Fibroblast of upper back skin (primary cell): ENCODE measurements at regions not wholly inside any gene's neighbourhood (a gene's known extent, or its start where the extent isn't known, plus 50 kb on each side); places are given as distances from the start of the nearest gene placed in this dataset.

Source experiments
- DNase-seq: peaks from one replicate; pipeline ENCODE4 v3.0.0-alpha.2; 2013

DNA sequence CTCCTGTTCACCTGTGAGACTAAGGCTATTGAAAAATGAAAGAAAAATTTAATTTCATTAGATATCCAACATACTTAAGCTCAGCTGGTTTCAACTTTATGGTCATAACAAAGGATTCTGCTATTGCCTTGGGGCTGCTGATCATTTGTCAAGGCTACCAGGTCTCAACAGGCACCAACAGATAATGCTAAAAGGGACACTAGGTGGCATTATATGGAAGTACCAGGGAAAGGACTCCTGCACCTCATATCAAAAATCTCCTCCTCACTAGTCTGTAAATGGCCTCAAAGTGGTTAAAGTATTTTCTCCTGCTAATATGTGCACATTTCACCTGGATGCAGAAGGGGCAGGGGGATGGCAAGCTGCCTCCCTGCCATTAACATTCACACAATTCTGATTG, 167.9 kb upstream of the REG3A start:
- DNase-seq: no peak

DNA sequence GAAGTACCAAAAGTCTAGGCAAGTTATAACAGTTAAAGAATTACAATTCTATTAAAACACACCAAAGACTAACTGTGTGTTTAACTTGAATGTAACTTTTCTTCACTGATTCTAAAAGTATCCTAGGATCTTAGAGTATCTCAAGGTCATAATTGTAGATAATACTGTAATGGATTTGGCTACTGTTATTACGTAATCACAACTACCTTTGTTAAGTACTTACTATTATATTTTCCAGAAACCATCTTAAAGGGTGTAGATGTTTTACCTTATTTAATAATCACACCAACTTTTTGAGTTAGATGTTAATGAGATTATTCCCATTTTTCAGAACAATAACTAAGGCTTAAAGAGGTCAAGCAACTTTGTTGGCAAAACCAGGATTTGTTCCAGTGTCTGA, 161.3 kb upstream of the REG3A start:
- DNase-seq: no peak

DNA sequence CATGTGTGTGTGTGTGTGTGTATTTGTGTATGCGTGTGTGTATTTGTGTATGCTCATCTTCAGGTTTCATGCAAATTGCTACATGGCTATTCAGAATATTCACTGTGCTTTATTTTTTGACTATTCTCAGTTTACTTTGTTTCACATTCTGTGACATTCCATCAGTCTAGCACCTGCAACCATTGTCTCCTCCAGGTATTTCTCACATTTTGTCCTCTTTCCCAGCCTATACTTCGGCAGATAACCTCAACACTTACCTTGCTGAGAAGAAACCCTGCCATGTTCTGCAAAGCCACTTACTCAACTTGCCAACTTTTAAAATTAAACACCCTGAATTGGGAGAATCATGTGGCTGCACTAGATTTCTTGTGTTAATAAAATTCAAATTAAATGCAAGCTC, 135.4 kb upstream of the REG3A start:
- DNase-seq: no peak

DNA sequence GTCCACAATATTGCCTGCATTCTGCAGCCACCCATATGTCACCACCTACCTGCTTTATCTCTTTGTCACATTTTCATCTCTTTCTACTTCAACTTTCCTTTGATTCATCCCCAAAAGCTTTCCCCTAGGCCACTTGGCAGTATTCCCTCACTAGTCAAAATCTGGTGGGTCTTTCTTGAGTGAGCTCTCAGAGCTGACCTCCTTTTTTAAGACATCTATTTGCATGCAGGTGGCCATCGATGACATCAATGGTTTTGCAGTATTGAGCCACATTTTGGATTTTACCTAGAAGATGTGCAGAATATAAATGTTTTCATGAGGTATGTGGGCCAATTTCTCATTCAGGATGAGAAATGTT, 133.4 kb upstream of the REG3A start:
- DNase-seq: no peak

DNA sequence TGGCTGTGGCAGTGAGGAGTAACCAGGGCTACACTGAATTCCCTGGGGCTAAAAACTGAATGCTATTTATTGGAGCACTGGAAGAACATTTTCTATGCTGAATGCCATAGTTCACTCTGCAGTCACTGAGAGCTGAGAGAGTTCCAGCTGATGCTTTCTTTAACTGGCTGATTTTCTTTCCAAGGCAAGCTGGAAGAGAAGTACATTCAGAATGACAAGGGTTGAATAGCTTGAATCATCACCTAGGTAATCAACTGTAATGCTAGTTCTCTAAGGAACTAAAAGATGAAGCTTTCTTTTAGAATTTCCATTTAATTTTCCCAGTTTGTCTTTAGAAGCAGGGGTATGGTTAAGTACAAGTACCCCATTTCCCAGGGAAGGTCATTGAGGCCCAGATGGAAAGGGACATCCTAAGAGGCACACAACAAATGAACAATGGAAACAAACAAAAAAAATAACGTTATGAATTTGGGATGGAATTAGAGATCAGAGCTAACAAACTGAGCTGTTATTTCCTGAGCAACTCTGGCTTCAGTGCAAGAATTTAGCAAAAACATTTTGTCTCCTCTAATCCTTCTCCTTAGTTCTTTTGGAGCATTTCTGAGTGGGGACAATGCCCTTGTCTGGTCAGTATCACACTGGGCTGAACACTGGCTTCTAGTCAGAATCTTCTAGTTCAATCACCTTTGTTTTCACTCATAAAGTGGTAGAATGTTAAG, 132.8 kb upstream of the REG3A start:
- DNase-seq: no peak

DNA sequence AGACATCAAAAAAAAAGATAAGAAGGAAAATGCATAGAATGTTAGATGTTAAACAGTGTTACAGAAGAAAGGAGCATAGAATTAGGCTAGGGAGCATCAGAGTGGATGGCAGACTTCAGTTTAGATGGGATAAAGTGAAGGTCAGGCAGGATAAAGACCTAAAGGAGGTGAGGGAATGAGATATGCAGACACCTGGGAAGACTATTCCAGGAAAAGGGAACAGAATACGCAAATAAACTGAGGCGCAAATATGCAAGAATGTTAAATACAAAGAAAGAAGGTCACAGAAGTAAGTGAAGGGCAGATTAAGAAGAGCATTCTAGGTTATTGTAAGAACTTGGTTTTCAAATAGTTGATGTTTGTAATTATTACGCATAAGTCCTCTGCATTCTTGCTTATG, 116.3 kb upstream of the REG3A start:
- no peak for DNase-seq

DNA sequence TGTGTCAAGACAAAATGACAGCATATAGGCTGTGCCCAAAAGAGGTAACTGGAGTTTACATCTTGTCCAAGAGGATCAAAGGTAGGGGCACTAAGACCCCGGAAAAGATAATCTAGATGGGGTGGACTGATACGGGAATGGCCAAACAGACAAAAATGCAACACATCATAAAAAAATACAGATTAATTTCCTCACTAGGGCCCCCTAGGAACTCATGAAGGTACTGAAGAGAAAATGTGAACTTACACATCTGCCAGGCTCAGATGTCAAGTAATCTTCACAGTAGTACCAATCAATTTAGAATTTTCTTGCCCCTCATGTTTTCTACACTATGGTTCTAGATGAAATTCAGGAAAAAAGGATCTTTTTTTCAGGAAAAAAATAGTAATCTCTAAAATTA, 115.6 kb upstream of the REG3A start:
- DNase-seq: no peak

DNA sequence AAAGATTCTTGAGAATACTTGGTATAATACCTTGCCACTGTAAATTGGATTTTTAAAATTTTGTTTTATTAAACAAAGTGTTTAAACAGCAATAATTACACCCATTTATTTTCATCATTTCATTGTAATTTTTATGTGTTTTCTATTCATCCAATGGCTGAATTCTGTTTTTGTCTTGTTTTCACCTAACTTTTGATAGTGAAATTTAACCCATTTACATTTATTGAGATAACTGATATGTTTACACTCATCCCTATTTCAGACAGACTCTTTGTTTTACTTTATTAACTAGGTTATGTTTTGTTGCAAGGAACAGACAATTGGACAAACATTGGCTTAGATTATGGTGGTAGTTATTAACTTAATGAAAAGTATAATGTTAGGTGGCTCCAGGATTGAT, 113.1 kb upstream of the REG3A start:
- DNase-seq: no peak

DNA sequence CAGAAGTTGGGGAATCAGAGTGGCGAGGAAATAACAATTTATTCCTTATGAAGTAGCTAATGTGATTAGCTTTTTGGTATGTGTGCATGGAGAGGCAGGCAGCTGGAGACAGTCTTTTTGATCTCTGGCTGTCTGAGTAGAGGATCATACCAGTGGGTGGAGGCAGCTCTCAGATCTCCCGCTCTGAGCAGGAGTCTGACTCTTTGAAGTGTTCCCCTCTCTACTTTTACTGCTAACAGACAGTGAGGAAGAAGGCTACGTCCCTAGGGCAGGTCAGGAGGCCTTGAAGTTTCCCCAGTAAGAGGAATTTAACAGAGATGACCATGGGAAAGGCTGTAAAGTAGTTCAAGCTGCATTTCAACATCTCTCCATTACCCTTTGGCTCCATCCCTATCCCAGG, 111.9 kb upstream of the REG3A start:
- DNase-seq: no peak

DNA sequence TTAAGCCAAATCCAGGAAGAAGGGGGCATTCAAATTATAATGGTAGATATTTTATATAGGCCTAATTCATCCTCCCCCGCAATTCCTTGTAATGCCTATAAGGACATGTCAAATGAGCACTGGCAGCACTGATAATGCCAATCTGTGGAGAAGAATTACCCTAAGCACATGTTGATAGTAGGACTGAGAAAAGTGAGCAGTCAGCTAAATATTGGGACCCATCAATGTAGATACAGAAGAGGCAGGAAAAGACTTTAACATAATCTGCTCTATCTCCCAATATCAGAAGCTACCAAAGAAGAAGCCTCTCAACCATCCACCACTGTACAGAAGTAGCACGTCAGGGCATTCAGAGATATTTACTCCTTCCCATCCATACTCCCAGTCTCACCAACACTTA, 101.3 kb upstream of the REG3A start:
- DNase-seq: no peak

DNA sequence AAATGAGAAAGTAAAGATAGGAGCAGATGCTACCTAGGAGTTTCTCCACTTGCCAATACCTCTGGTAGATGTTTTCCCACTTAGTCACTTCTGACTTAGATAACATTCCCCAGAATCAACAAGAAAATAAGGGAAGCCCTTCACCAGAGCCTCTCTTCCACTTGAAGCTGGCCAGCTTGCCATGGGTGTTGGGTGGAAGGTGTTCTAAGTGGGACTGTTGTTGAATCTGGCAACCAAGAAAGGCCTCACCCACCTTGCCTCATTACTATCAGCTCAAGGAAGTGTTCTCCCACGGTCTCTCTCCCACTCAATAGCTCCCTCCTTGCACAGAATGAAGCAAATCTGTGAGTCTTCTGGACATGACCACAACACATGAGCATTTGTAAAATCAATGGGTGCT, 100.4 kb upstream of the REG3A start:
- DNase-seq: no peak

DNA sequence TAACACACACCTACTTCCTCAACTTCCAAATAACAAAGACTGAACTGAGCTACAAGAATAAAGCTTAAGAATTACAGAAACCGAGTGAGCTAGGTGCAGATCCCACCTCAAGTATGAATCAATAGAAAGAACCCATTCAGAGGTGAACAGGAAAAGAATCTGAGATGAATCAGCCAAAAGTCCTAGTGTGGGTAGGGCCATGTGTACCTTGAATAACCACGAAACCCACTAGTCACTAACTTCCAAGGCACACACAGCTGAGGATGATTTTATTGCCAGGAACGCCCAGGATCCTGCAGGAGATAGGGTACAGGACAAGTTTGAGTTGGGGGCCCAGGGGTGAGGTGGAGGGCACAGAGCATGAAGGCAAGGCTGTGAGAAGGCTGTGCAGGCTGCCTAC, 99.7 kb upstream of the REG3A start:
- no peak for DNase-seq

DNA sequence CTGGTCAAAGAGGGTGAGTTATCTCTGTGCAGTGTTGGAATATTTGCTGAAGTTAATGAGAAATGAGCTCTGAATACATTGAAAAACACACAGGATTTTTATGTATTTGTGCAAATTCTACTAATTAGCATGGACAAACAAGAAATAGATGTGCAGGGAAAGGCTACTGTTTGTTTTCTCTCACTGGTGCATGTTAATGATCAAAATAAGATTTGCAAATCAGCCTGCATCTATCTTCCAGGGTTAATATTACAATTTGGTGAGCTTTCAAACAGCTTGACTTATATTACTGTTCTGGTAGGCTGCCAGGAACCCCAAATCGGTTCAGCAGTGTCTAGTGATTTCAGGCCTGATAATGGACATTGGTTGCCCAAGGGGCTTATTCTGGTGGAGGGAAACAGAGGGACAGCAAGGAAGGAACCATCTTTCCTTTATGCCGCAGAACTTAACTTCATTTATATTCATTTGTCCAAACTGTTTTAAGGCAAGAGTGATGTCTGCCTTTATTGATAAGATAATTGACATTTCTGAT, 93.8 kb upstream of the REG3A start:
- no peak for DNase-seq

DNA sequence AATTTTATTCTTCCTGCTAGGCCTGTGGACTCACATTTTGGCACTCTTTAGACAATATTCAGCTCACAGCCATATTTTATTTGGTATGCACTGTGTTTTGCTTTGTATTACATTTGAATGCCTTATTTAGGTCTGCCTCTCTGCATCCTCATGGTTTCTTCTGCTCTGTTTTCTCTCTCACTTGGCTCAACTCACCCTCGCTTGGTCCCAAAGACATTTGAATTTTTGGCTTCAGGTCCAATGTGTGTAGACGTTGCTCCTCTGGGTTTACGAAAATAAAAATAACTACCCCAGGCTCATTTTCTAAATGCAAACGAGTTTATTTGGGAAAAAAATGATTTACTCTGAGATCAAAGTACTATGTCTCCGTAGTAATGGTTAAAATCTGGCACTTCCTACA, 91.1 kb upstream of the REG3A start:
- DNase-seq: no peak

DNA sequence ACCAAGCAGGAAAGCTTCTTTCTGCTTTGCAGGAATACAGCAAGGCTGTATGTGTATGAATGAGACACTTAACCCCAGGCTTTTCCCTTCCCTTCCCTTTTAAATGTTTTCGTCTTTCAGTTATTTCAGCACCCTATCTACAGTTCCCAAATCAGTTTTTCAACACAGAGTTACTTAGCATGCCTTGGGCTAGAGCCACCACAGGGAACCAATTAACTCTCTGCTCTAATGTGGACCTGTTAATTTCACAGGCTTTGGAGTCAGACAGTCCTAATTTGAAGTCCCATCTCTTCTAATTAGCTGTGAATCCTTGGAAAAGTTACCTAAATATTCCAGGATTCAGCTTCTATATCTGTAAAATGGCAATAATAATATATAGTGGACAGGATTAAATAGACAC, 89.2 kb upstream of the REG3A start:
- no peak for DNase-seq

DNA sequence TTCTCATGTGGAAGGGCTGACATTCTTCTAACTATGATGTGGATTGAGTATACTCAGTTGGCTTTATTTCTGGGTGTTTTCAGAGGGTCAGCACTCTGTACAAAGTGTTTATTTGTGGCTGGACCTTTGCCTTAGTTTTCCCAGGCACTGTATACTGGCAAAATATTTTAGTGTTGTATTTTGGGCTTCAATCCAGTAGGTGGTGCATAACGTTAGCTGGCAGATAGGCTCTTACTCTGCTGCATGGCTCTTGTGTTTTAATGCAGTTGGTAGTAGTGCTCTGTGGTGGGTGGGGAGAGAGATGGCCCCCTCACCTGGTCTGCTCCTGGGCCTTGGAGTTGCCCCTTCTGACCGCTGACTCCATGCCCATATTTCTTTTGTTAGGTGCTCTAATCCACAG, 75.6 kb upstream of the REG3A start:
- DNase-seq: no peak

DNA sequence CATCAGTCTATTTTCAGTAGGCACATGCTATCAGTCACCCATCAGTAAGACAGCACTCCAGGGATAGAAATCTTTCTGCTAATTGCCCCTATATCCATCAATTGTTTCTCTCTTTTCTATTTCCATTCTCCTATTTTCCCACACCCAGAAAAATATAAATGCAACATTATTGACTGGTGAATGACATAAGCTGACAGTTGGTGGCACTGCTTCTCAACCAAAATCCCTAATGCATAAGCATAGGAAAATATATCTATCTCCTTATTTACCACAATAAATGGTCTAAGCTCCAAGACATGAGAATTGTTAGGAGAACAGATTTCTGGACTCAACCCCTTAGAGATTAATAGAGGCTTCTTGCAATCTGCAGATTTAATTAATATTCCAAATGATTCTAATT, 64.0 kb upstream of the REG3A start:
- DNase-seq: no peak

DNA sequence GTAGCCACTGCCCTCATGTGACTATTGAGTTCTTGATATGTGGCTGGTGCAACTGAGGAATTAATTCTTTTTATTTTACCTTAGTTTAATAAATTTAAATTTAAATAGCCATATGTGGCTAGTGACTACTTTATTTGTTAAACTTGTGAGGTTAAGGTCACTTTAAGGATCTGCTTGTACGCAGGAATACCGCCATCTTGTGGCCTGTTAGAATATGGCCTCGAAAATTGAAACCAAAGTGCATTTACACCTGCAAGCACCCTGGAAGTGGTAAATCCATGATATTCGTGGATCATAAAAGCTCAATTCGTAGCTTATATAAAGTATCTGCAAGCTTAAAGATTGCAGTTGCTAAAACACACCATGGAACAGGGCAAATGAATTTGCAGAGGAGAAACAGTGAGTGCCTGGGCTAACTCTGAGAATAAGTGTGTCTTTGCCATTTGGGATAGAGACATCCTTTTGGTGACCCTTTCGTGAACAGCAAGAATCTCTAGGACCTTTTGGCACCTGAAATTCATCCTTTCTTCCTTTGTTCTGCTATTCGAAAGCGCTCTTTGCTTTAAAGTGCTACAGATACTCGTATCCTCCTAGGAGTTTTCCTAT, 59.9 kb upstream of the REG3A start:
- DNase-seq: peak; percentile 4

DNA sequence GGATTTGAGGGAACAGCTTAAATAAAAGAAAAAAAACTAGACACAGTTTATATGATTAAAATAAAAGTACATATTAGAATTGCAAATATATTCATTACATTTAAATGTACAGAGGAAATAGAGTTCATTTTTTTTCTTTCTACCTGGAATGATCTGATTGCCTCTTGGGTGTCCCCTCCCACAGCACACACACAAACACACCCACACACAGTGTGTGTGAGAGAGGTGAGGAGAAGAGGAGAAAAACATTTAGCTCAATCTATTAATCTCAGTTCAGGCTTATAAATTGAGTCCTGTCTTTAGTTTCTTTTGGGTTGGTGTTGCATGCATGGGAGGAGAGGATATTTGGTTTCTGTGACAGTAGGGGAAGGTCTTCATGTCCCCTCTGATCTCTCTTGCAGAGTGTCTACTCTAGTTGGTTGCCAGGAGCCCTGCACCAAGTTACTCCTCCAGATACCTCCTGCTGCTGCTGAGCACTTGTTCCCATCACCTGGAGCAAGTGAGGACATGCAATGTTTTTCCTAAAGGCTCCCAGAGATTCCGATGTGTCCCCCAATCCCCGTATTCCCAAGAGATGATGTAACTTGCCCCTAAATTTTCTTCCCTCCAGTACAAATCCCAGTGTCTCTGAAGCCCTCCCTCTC, 50.8 kb upstream of the REG3A start:
- no peak for DNase-seq
